Prostate gland (tissue), 2 donors: ENCODE measurements at regions not wholly inside any gene's neighbourhood (a gene's known extent, or its start where the extent isn't known, plus 50 kb on each side); places are given as distances from the start of the nearest gene placed in this dataset.

ENCODE experiments used
- CTCF ChIP-seq, 4 experiments: fragments of 200-600 bp in 2 of 4; fragments of 450-650 bp in 2 of 4; sonication (generic) in 2 of 4; IDR thresholded peaks; 1 replicate in 3 of 4; 2 replicates in 1 of 4; pipeline ENCODE4 v1.5.1; 2016 to 2019; ENCODE audit warnings: antibody characterized with exemption in 4 of 4, mild to moderate bottlenecking in 2 of 4, moderate library complexity in 2 of 4
- POLR2A ChIP-seq: fragments of 450-650 bp; IDR thresholded peaks from one replicate; pipeline ENCODE4 v1.6.1; 2016; ENCODE audit warnings: antibody characterized with exemption, mild to moderate bottlenecking

- TF ChIP-seq POLR2A (no peak), CTCF (IDR thresholded peaks at IDR 0.05) (no peak)
These were observed 92.6 kb upstream of the PNPT1 start for GRCh38 chr2:55786280-55786679.
